ENCODE measurements at regions not wholly inside any gene's neighbourhood (a gene's known extent, or its start where the extent isn't known, plus 50 kb on each side); places are given as distances from the start of the nearest gene placed in this dataset.
"Not testable (repeated sequence)": the region's sequence is repeated elsewhere in the genome, so short reads cannot be mapped to it uniquely, and the experiment has no call there.

GRCh38 chr13:48883786-48884185, 91.9 kb upstream of the FNDC3A start:
- DNase-seq (ENCODE audit: low read depth in 3 of 3, low spot score in 1 of 3) = not testable (repeated sequence)

- no peak for DNase-seq (ENCODE audit: low read depth in 3 of 3, low spot score in 1 of 3)
These were observed 90.7 kb upstream of the FNDC3A start for GRCh38 chr13:48885027-48885395.

- no peak for DNase-seq (ENCODE audit: low read depth in 3 of 3, low spot score in 1 of 3)
These were observed 87.1 kb upstream of the FNDC3A start for GRCh38 chr13:48888613-48889012.

- no peak for DNase-seq (ENCODE audit: low read depth in 3 of 3, low spot score in 1 of 3)
These were observed 85.3 kb upstream of the FNDC3A start for GRCh38 chr13:48890391-48890790.

GRCh38 chr13:48891586-48891985, 84.1 kb upstream of the FNDC3A start:
- DNase-seq (ENCODE audit: low read depth in 3 of 3, low spot score in 1 of 3) = no peak

GRCh38 chr13:48892053-48892687, 83.5 kb upstream of the FNDC3A start:
- no peak for DNase-seq (ENCODE audit: low read depth in 3 of 3, low spot score in 1 of 3)

GRCh38 chr13:48892688-48893075, 83.0 kb upstream of the FNDC3A start:
- DNase-seq (ENCODE audit: low read depth in 3 of 3, low spot score in 1 of 3) = no peak

- DNase-seq (ENCODE audit: low read depth in 3 of 3, low spot score in 1 of 3) = no peak
These were observed 79.4 kb upstream of the FNDC3A start for GRCh38 chr13:48896312-48896711.

GRCh38 chr13:48901781-48902180, 73.9 kb upstream of the FNDC3A start:
- no peak for DNase-seq (ENCODE audit: low read depth in 3 of 3, low spot score in 1 of 3)

GRCh38 chr13:48902368-48902767, 73.3 kb upstream of the FNDC3A start:
- no peak for DNase-seq (ENCODE audit: low read depth in 3 of 3, low spot score in 1 of 3)

- no peak for DNase-seq (ENCODE audit: low read depth in 3 of 3, low spot score in 1 of 3)
These were observed 70.9 kb upstream of the FNDC3A start for GRCh38 chr13:48904668-48905290.

GRCh38 chr13:48906200-48906599, 69.5 kb upstream of the FNDC3A start:
- no peak for DNase-seq (ENCODE audit: low read depth in 3 of 3, low spot score in 1 of 3)

- DNase-seq (ENCODE audit: low read depth in 3 of 3, low spot score in 1 of 3) = no peak
These were observed 67.2 kb upstream of the FNDC3A start for GRCh38 chr13:48908381-48909055.

- DNase-seq (ENCODE audit: low read depth in 3 of 3, low spot score in 1 of 3) = no peak
These were observed 66.7 kb upstream of the FNDC3A start for GRCh38 chr13:48909056-48909389.

GRCh38 chr13:48910686-48911085, 65.0 kb upstream of the FNDC3A start:
- DNase-seq (ENCODE audit: low read depth in 3 of 3, low spot score in 1 of 3) = no peak

- no peak for DNase-seq (ENCODE audit: low read depth in 3 of 3, low spot score in 1 of 3)
These were observed 56.0 kb upstream of the FNDC3A start for GRCh38 chr13:48919751-48920150.

GRCh38 chr13:48920730-48921129, 55.0 kb upstream of the FNDC3A start:
- DNase-seq (ENCODE audit: low read depth in 3 of 3, low spot score in 1 of 3) = no peak

- no peak for DNase-seq (ENCODE audit: low read depth in 3 of 3, low spot score in 1 of 3)
These were observed 52.3 kb upstream of the FNDC3A start for GRCh38 chr13:48923376-48923775.

- no peak for DNase-seq (ENCODE audit: low read depth in 3 of 3, low spot score in 1 of 3)
These were observed 50.7 kb upstream of the FNDC3A start for GRCh38 chr13:48925001-48925400.
